Psoas muscle (tissue), 7 donors: ENCODE measurements at regions not wholly inside any gene's neighbourhood (a gene's known extent, or its start where the extent isn't known, plus 50 kb on each side); places are given as distances from the start of the nearest gene placed in this dataset.
"Not testable (repeated sequence)": the region's sequence is repeated elsewhere in the genome, so short reads cannot be mapped to it uniquely, and the experiment has no call there.

ENCODE experiments used
- ATAC-seq, 4 donors: fragments of 200-7000 bp; cut with Tn5 transposase; one replicate each; pipeline ENCODE4 v1.9.1; 2020; ENCODE audit warnings: moderate library complexity in 3 of 4, mild to moderate bottlenecking in 2 of 4
- DNase-seq, 2 donors: peaks; one replicate each; pipeline ENCODE4 v3.0.0-alpha.2; 2020
- H3K27ac ChIP-seq: fragments of 200-600 bp; one replicate; pipeline ENCODE4 v1.8.0; 2022
- H3K27me3 ChIP-seq, 3 donors: fragments of 200-600 bp in 1 of 3; one replicate each; pipeline versions ENCODE4 v1.6.1 to v1.8.0; 2013 to 2022; ENCODE audit warnings: low read length in 2 of 3, mild to moderate bottlenecking in 2 of 3, moderate library complexity in 1 of 3; ENCODE audit not compliant: insufficient read depth in 3 of 3
- H3K36me3 ChIP-seq, 2 donors: fragments of 200-600 bp in 1 of 2; one replicate each; pipeline versions ENCODE4 v1.6.1 to v1.8.0; 2013 to 2022; ENCODE audit warnings: low read depth in 1 of 2, mild to moderate bottlenecking in 1 of 2, moderate library complexity in 1 of 2; ENCODE audit not compliant: insufficient read depth in 1 of 2
- H3K4me1 ChIP-seq: fragments of 200-600 bp; one replicate; pipeline ENCODE4 v1.8.0; 2022
- H3K4me3 ChIP-seq: fragments of 200-600 bp; one replicate; pipeline ENCODE4 v1.8.0; 2022; ENCODE audit warnings: mild to moderate bottlenecking
- H3K9me3 ChIP-seq: fragments of 200-600 bp; one replicate; pipeline ENCODE4 v1.8.0; 2022
- CTCF ChIP-seq: fragments of 200-600 bp; IDR thresholded peaks from one replicate; pipeline ENCODE4 v1.8.0; 2022; ENCODE audit warnings: antibody characterized with exemption
- WGBS, 3 donors: extraction: QIAGEN DNeasy Blood & Tissue Kit; methylation state at CpG; one replicate each; pipeline versions ENCODE4 v1.1.6 to v1.1.7; 2013; 5-methylcytosine and 5-hydroxymethylcytosine counted together
- intact Hi-C, 2 donors: fragments of 100-400 bp; cut with DNase I; formaldehyde crosslinking; loops; one replicate each; pipeline versions ENCODE4 v1.11.0 to v1.14.2; 2022
- donor health status: healthy with polysubstance abuse.
- donor health status: DM: no; HTN: no; CAD: no; lungs with moderate emphysema.
- donor health status: Bipolar disorder and iron deficiency.
- donor health status: healthy.
- donor health status: DM: yes; HTN: yes; CAD: no.
- donor health status: DM: no; HTN: no; CAD: no.
- donor health status: DM: yes; HTN: yes; CAD: no.

GRCh38 chr21:41570791-41571355 is 62.9 kb upstream of the TMPRSS2 start:
- DNase-seq, result no peak
- Histone ChIP-seq H3K4me3 (no peak overlapping the region), H3K4me1 (no peaks in the 10 kb centered on the region), H3K36me3 (no peaks in the 10 kb centered on the region), H3K27me3 (peaks cover 0 to 2% (median 0%) of the 10 kb centered on the region in 3 donors), H3K27ac (no peak overlapping the region), H3K9me3 (peaks cover 11% of the 10 kb centered on the region)
- intact Hi-C loops, result no loop called here
- no peak for TF ChIP-seq CTCF
- ATAC-seq, result no peak
- 78 to 80% (median 79%) methylated on average over 7 of the region's 7 CpGs for WGBS, 3 donors

GRCh38 chr21:41568606-41569385 is 60.8 kb upstream of the TMPRSS2 start:
- ATAC-seq, result no peak

GRCh38 chr21:41567901-41568510 is 60.0 kb upstream of the TMPRSS2 start:
- ATAC-seq (no peak), DNase-seq (no peak)
- Histone ChIP-seq H3K36me3 (no peaks in the 10 kb centered on the region), H3K27me3 (peaks cover 0 to 3% (median 3%) of the 10 kb centered on the region in 3 donors), H3K27ac (no peak overlapping the region), H3K4me1 (no peaks in the 10 kb centered on the region), H3K9me3 (peaks cover 11% of the 10 kb centered on the region), H3K4me3 (no peak overlapping the region)
- intact Hi-C loops, result no loop called here
- no peak for TF ChIP-seq CTCF
- 73 to 83% (median 74%) methylated on average over 25 of the region's 25 CpGs for WGBS, 3 donors

More at GRCh38 chr21:41568606-41569385, 60.8 kb upstream of the TMPRSS2 start:
- no peak for TF ChIP-seq CTCF
- H3K4me1 ChIP-seq, result no peaks in the 10 kb centered on the region
- peaks cover 0 to 2% (median 0%) of the 10 kb centered on the region in 3 donors for H3K27me3 ChIP-seq
- H3K27ac ChIP-seq, result no peak overlapping the region
- peaks cover 11% of the 10 kb centered on the region for H3K9me3 ChIP-seq
- H3K4me3 ChIP-seq, result no peak overlapping the region
- DNase-seq, result no peak
- no peaks in the 10 kb centered on the region for H3K36me3 ChIP-seq
- intact Hi-C loops, result no loop called here
- WGBS, 3 donors, result 50 to 60% (median 57%) methylated on average over 14 of the region's 14 CpGs

- 65 to 79% (median 75%) methylated on average over 2 of the region's 2 CpGs for WGBS, 3 donors
- H3K4me1 ChIP-seq, ATAC-seq, H3K27ac ChIP-seq, H3K36me3 ChIP-seq, H3K9me3 ChIP-seq, intact Hi-C loops, H3K4me3 ChIP-seq, DNase-seq: not testable (repeated sequence)
- H3K27me3 ChIP-seq, result peaks cover 0 to 11% (median 3%) of the 10 kb centered on the region in 3 donors
Measured at GRCh38 chr21:41567237-41567636, 59.3 kb upstream of the TMPRSS2 start.

- Histone ChIP-seq H3K4me3 (no peak overlapping the region), H3K36me3 (no peaks in the 10 kb centered on the region), H3K4me1 (no peaks in the 10 kb centered on the region), H3K27me3 (peaks cover 0 to 14% (median 3%) of the 10 kb centered on the region in 3 donors), H3K27ac (no peak overlapping the region), H3K9me3 (peaks cover 4% of the 10 kb centered on the region)
- WGBS, 3 donors, result 69 to 82% (median 75%) methylated on average over 3 of the region's 3 CpGs
- ATAC-seq (no peak), DNase-seq (no peak)
- intact Hi-C loops, result no loop called here
- no peak for TF ChIP-seq CTCF
Measured at GRCh38 chr21:41566500-41567014, 58.6 kb upstream of the TMPRSS2 start.
